ENCODE measurements at regions not wholly inside any gene's neighbourhood (a gene's known extent, or its start where the extent isn't known, plus 50 kb on each side); places are given as distances from the start of the nearest gene placed in this dataset.

GRCh38 chr21:25501996-25502665, 105.2 kb downstream of the MRPL39 start:
- H3K4me3 ChIP-seq (ENCODE audit: low read depth, low read length) = no peak overlapping the region
- TF ChIP-seq CTCF (IDR thresholded peaks at IDR 0.05; ENCODE audit: low read depth, low read length, missing control alignments) = no peak
- DNase-seq (ENCODE audit: low read depth) = no peak
- in situ Hi-C loops (cut with HindIII; ENCODE audit: low sequenced_read_pairs) = no loop called here

- no peak for DNase-seq (ENCODE audit: low read depth)
- TF ChIP-seq CTCF (IDR thresholded peaks at IDR 0.05; ENCODE audit: low read depth, low read length, missing control alignments) = no peak
- no peak overlapping the region for H3K4me3 ChIP-seq (ENCODE audit: low read depth, low read length)
- in situ Hi-C loops (cut with HindIII; ENCODE audit: low sequenced_read_pairs) = no loop called here
These were observed 105.8 kb downstream of the MRPL39 start for GRCh38 chr21:25501462-25501861.

GRCh38 chr21:25500598-25500997, 106.7 kb downstream of the MRPL39 start:
- no peak for DNase-seq (ENCODE audit: low read depth)
- TF ChIP-seq CTCF (IDR thresholded peaks at IDR 0.05; ENCODE audit: low read depth, low read length, missing control alignments) = no peak
- in situ Hi-C loops (cut with HindIII; ENCODE audit: low sequenced_read_pairs) = no loop called here
- no peak overlapping the region for H3K4me3 ChIP-seq (ENCODE audit: low read depth, low read length)

GRCh38 chr21:25496825-25497482, 110.3 kb downstream of the MRPL39 start:
- no peak for TF ChIP-seq CTCF (IDR thresholded peaks at IDR 0.05; ENCODE audit: low read depth, low read length, missing control alignments)
- peak; percentile 16 for DNase-seq (ENCODE audit: low read depth)
- in situ Hi-C loops (cut with HindIII; ENCODE audit: low sequenced_read_pairs) = no loop called here
- H3K4me3 ChIP-seq (ENCODE audit: low read depth, low read length) = no peak overlapping the region

- no peak for DNase-seq (ENCODE audit: low read depth)
- no peak overlapping the region for H3K4me3 ChIP-seq (ENCODE audit: low read depth, low read length)
- in situ Hi-C loops (cut with HindIII; ENCODE audit: low sequenced_read_pairs) = no loop called here
- TF ChIP-seq CTCF (IDR thresholded peaks at IDR 0.05; ENCODE audit: low read depth, low read length, missing control alignments) = no peak
These were observed 112.5 kb downstream of the MRPL39 start for GRCh38 chr21:25494804-25495203.

GRCh38 chr21:25493722-25494121, 113.6 kb downstream of the MRPL39 start:
- TF ChIP-seq CTCF (IDR thresholded peaks at IDR 0.05; ENCODE audit: low read depth, low read length, missing control alignments) = no peak
- DNase-seq (ENCODE audit: low read depth) = no peak
- H3K4me3 ChIP-seq (ENCODE audit: low read depth, low read length) = no peak overlapping the region
- in situ Hi-C loops (cut with HindIII; ENCODE audit: low sequenced_read_pairs) = no loop called here
